SK-MEL-5 (cell line): ENCODE measurements at regions not wholly inside any gene's neighbourhood (a gene's known extent, or its start where the extent isn't known, plus 50 kb on each side); places are given as distances from the start of the nearest gene placed in this dataset.
"Not testable (repeated sequence)": the region's sequence is repeated elsewhere in the genome, so short reads cannot be mapped to it uniquely, and the experiment has no call there.

Experiments
- DNase-seq: peaks from one replicate; pipeline ENCODE4 v3.0.0-alpha.2; 2016; ENCODE audit warnings: low read depth, low spot score
- in situ Hi-C: cut with HindIII; loops from 2 replicates; pipeline ENCODE4 v1.10.0; 2016; ENCODE audit warnings: low sequenced_read_pairs, high pct_unique_total_duplicates, low pct_unique_long_range_greater_than_20kb

DNA sequence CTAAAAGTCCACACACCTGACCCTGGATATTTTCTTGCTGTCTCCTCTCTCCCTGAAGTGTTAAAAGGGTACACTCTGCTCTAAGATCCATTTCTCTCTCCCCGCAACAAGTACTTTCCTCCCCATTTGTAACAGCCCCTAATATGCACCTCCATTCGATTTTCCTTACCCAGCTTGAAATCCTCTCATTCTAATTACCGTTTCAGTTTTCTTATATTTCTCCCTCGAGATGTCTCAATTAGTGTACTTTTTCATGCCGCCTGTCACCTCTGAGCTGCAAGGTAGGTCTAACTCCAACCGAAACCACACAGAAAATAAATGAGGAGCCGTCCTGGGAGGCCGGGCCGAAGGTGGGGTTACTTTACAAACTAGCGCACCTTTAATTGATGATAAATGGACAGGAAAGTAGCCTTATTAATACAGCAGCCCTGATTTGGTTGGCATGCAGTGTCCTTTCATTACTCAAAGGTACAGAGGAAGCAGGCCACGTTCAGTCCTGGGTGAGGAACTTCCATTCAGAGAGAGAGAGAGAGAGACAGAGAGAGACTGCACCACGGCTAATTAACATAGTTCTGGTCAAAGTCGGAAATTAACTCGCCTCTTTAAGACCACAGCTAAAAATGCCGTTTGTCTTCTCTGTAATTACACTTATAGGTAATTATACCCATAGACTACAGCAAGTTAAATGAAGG, 319.9 kb downstream of the ARRDC4 start:
- no peak for DNase-seq
- in situ Hi-C loops = no loop called here

DNA sequence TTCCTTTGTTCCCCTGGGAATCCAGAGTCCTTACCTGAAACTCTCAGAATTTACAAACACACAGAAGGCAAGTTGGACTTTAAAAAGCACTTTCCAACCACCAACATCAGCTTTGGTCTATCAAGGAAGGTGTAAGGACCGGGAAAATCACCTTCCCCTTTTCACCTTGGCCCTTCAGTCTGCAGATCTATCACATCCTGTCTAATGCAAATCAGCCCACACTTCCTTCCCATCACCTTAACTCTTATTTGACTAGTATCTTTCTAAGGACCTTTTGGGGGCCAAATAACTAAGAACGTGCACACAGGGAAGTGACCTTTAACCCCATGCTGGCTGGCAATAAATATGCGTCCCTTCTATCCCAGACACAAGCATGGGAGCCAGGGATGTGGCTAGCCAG, 320.6 kb downstream of the ARRDC4 start:
- in situ Hi-C loops = no loop called here
- no peak for DNase-seq

DNA sequence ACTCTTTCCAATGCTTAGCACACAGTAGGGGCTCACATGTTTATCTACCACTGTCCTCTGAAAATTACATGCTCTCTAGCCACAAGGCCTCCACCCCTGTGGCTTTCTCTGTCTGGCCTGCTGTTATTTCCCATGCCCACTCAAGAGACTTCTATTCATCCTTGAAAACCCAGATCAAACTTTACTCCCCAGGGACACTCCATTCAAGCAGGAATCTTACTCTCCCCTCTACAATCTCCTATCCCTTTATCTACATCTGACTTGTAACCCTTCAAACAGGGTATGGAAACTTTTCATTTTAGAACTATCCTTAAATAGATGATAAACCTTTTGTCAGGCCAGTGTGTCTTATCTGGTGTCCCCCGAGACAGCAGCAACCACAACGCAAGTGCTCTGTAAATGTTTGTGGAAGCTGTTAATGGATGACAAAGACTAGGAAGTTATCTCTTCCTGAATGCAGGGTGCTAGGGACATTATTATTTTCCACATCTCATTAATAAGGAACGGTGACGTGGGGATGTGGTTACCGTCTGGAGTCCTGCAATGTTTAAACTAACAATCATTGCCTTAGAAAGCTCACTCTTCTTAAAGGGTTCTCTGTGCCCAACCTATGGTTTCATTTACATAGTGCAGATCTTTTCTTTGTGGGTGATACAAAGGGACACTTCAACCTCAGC, 322.3 kb downstream of the ARRDC4 start:
- in situ Hi-C loops = no loop called here
- DNase-seq = peak; percentile 82

DNA sequence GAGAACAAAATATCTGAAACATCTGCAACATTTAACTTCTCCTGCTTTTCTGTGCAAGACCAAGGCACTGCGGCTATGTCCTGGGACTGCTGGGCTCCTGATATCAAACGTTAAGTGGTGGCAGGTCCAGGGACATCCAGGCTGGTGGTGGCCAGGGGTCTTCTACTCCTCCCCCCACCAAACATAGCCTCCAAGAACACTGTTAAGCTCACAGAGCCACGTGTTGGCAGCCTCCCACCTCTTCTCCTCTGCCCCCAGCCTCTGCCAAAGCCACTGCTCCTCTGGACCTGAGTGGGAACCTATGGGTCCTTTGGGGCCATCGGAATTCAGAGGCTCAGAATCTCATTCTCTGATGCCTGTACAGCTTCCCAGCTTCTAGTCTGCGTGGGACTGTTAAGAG, 325.7 kb downstream of the ARRDC4 start:
- no peak for DNase-seq
- in situ Hi-C loops = no loop called here

DNA sequence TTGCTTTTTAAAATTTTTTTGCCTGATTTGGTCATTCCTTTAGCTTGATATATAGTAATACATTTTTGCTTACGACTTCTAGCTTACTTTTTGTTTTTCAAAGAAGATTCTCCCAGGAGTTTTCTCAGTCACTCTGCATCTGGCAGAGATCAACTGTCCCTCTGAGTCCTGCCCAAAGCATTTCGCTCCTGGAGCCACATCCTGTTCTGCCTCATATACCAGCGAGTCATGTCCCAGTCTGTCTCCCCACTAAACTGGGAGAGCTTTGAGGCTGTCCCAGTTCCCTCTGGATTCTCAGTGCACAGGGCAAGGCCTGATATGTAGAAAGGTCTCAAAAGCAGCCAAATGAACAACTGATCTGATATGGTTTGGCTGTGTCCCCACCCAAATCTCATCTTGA, 326.3 kb downstream of the ARRDC4 start:
- DNase-seq = no peak

DNA sequence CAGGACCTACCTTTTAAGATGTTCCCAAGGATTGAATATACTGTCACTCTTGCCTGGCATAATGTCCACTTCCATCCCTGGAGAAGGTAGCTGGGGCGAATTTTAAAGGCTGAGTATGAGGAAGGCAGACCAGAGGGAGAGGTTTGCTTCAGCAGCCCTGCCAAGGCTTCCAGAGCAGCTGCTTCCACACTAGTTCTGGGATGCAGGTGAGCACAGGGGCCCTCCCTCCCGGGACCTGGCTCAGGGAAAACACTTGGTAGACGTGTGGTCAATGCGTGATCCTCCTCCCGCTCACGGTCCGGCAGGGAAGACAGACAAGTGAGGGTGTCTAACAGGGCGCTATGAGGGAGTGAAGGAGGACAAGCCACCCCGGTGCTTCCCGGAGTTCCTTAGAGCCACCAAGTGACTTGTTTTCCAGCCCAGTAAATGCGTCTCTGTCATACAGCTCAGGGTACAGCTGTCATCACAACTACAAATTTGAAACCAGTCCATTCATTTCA, 327.6 kb downstream of the ARRDC4 start:
- in situ Hi-C loops = no loop called here
- DNase-seq = no peak

More for the DNA sequence above, 326.3 kb downstream of the ARRDC4 start:
- in situ Hi-C loops = no loop called here

DNA sequence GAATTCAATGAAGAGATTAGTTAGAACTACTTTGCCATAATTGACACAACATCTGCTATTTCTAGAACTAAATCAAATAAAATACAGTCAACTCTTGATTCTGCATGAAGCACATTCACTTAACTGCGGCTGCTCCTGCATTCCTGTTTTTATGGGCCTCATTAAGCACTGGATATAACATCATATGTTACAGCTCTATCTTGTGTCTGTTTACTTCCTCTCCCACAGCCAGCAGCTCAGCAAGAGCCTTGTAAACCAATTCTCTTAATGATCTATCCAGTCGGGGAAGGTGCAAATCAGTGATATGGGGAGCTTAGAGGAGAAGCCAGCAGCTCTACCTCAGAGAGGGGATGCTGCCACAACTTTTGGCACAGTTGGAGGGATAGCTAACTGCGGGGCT, 329.2 kb downstream of the ARRDC4 start:
- no peak for DNase-seq
- in situ Hi-C loops = no loop called here

DNA sequence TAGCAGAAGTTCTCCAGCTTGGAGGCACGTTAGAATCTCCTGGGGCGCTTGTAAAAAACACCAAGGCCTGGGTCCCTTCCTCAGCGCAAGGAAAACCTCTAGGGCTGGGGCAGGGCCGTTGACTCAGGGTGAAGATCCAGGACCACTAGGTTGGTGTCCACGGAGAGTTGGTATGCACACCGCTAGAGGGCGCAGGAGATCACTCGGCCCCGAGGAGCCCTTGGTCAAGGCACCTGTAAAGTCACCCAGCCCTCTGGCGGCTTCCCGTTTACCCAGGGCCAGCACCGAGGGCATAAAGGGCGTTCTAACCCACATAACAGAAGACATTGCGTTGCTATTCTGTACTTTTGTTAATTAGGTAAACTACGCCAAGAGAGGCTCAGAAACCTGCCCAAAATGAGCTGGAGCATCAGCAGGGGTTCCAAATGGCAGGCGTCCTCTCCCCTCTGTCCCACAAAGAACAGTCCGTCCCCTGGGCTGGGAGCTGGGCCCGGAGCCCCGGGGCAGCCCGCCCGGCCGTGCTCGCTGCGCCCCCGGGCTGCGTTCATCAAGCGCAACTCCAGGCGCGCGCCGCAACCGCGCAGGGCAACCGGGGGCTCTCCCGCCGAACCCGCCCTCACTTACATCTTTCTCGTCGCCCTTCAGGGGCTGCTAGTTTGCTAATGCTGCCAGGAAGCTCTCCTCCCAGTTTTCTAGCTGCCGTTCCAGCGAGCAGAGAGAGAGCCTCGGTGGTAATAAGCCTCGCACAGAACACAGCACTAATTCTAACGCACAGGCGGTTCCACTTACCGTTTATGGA, 332.1 kb downstream of the ARRDC4 start:
- DNase-seq = peak; percentile 65
- in situ Hi-C loops = no loop called here

DNA sequence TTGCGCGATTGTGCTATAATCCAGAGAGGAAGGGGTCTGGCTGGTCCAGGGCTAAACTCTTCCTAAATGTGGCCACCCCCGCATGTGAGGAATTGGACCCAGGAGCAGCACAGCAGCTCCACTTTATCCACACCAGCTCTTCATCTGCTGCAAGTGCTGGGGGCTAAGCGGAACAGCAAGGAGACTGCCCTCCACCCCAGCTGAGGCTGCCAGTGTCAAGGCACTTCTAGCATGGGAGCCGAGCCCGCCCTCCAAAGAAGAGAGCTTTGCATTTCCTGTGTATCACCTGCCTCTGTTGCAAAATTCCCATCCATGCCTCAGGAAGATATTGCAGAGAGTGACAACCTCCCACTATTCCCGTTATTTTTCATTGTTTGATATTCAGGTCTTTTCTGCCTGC, 333.6 kb downstream of the ARRDC4 start:
- DNase-seq = no peak
- in situ Hi-C loops = no loop called here

DNA sequence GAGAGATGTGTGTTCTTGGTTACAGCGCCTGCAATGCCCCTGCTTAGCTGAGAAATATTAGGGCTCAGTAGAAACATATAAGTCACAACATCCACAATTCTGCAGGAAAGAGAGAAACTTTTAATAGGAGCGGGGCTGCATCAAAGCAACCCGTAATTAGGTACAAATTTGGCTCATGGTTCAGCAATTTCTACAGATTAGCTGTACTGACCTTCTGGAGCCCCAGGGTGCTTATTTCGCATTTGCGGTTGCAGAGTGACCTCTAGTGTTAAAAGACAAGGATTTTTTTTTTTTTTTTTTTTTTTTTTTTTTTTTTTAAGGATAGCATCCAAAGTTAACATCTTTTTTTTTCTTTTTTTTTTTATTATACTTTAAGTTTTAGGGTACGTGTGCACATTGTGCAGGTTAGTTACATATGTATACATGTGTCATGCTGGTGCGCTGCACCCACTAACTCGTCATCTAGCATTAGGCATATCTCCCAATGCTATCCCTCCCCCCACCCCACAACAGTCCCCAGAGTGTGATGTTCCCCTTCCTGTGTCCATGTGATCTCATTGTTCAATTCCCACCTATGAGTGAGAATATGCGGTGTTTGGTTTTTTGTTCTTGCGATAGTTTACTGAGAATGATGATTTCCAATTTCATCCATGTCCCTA, 334.7 kb downstream of the ARRDC4 start:
- peak; percentile 70 for DNase-seq
- in situ Hi-C loops = not testable (repeated sequence)

DNA sequence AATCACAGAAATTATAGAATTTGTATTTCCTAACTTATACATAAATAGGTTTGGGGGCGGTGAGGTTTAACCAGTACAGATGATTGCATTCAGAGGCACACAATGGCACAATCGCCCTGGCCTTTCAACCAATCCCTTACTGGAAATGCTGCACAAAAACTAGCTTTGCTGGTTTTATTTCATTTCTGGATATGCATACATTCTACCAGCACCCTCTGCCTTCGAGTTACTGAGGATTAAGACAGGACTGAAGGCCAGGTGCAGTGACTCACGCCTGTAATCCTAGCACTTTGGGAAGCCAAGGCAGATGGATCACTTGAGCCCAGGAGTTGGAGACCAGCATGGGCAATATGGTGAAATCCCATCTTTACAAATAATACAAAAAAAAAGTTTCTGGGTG, 336.1 kb downstream of the ARRDC4 start:
- no peak for DNase-seq
- in situ Hi-C loops = no loop called here

DNA sequence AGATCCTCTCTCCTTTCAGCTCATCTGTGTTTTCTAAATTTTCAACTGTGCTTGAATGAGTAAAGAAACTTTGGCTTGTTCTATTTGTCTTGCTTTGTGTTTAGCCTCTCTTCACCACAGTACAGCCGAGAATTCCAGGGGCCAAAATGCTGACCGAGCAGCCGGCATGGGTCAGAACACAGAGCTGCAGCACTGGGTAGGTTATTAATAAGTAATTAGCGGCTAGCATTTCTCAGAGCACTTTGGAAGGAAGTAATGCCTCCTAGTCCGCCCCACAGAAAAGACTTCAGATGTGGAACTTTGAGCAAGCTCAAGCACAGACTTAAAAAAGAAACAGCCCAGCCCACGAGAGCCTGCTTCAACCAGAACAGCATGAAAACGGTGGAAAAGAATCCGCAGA, 343.9 kb downstream of the ARRDC4 start:
- DNase-seq = no peak
- in situ Hi-C loops = no loop called here

DNA sequence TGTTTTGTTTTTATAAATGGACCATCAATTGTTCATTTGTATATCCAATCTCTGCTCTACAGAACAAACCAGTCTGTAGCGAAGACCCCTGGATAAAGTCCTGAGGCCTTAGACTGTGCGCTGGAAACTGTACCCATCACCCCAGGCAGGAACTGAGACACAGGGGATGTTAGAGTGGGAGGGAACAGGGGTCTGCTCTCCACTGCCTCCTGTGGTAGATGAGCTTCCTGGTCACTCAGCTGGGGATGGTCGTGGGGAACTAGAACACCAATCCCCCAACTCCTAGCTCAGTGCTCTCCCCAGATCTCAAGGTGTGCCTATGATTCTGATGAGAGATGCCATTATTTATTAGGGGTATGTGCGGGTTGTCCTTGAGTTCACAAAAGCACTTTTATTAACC, 340.2 kb upstream of the IGF1R start:
- no peak for DNase-seq
- in situ Hi-C loops = no loop called here

DNA sequence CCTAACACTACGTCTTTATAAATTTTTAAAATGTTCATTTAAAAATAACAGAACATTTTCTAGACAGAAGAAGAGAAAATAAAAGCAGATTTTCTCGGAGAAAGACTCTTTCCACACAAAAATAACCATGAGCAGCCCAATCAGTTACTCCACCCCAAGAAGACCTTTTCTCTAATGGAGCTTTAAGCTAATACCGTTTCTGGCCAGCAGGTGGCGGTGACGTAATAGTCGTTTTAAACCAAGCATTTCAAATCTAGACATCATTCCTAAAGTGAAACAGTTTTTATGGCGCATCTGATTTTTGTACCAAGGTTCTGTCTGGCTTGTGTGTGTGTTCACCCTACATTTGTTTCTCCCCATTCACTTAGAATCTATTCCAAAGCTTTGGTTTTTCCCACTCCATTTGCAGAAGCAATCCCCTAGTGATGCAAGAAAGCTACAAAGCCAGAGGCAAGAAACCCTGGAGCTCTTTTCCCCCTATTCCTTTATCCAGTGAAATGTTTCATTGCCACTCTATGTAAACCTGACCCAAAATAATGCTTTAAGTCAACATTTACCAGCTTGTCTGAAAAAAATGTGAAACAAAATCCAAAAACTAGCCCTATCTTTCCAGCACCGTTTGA, 336.7 kb upstream of the IGF1R start:
- in situ Hi-C loops = no loop called here

DNA sequence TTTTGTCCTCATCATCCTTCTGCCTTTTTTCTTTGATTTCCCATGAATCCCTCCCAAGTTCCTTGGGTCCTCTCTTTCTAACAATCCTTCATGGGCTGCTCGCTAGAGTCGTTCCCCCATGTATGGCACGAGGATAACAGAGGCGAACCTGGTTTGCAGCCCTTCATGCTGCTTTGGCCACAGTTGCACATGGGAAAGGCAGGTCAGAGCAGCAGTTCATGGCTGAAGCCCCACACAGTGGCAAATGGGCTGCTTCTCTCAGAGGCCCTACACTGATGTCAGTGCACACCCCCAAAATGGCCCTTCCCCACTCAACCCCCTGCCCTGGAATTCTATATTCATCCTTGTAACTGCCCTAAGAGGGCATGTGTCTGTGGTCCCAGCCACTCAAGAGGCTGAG, 335.4 kb upstream of the IGF1R start:
- in situ Hi-C loops = no loop called here

More for the DNA sequence above, 336.7 kb upstream of the IGF1R start:
- DNase-seq = peak; percentile 86

DNA sequence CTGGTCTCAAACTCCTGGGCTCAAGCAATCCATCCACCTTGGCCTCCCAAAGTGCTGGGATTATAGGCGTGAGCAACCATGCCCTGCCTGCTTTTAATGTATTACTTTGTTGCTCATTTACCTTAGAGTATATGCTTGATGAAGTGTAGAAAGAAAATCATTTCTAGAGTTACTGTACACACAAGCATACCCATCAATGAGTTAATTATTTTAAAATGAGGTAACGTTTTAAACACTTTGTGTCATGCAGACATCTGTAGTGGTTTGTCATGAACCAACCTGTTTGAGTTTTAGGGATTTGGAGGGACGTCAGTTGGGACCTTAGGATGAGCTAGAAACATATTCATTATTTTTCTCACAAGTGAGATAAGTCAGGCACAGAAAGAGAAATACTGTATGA, 332.4 kb upstream of the IGF1R start:
- in situ Hi-C loops = no loop called here
- no peak for DNase-seq

More for the DNA sequence above, 335.4 kb upstream of the IGF1R start:
- no peak for DNase-seq

DNA sequence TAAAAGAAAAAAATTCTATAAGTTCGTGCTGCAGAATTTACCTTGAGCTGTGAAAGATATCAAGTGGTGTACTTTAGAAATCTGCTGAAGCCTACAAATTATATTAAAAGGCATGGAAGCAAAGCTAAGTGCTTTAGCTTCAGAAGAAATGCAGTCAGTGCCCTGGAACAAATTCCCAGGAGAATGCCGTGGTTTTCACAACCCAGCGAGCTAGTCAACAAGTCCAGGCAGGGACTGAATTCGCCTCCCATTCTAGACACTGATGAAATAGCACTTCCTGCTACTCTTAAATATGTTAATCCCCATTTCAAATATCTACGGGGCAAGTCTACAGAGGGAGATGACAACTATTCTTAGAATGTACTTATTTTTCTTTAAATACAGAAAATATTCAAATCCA, 326.4 kb upstream of the IGF1R start:
- no peak for DNase-seq
- in situ Hi-C loops = no loop called here

DNA sequence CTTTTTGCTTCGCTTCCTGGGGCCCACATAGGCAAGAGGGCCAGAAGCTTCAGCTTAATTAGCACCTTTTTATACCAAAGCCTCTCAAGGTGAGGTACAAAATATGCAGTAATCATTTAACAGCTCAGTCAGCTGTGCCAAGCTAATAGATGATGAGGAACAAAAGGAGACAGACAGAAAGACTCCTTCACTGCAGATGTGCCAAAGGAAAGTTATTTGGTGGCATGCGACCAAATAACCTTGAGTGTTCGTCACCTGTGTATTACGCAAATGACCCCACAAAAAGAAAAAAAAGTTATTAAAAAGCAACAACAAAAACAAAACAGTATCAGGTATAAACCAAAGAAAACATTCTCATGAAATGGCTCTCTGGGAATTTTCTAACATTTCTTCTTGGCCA, 325.8 kb upstream of the IGF1R start:
- no peak for DNase-seq
- in situ Hi-C loops = no loop called here
